ENCODE measurements at regions not wholly inside any gene's neighbourhood (a gene's known extent, or its start where the extent isn't known, plus 50 kb on each side); places are given as distances from the start of the nearest gene placed in this dataset.

- H3K4me1 ChIP-seq (ENCODE audit: control insufficient read depth, insufficient read depth, low read length), result peaks cover 4% of the 10 kb centered on the region
- no peak for DNase-seq (ENCODE audit: low read depth in 4 of 6, low spot score in 6 of 6)
- no peaks in the 10 kb centered on the region for H3K27me3 ChIP-seq (ENCODE audit: control insufficient read depth, insufficient read depth, low read length)
- no peak overlapping the region for H3K27ac ChIP-seq (ENCODE audit: low read depth, low read length)
- no peak overlapping the region for H3K4me3 ChIP-seq (ENCODE audit: low read depth, low read length)
- H3K9me3 ChIP-seq (ENCODE audit: control insufficient read depth, insufficient read depth, low read length), result no peaks in the 10 kb centered on the region
- WGBS (ENCODE audit: insufficient coverage), result 84% methylated on average over 4 of the region's 4 CpGs
- no peaks in the 10 kb centered on the region for H3K36me3 ChIP-seq (ENCODE audit: control insufficient read depth, insufficient read depth, low read length)
These were observed 65.5 kb upstream of the SIX2 start for GRCh38 chr2:45074713-45075112.

DNA sequence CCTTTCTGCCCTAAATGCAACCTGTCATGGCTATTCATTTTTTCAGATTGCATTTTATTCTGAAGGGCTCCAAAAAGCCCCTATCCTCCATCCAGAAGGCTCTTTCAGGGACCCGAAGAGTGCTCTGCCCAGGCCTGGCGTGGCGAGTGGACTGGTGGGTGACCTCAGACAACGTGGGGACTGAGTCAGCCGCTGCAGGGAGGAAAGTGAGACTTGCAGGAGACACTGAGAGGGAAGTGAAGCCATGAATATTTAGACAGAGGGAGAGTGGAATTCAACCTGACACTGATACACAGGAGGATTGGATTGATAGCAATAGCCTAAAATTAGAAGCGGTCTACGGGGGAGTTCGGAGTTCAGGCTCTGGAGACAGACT lies 63.6 kb upstream of the SIX2 start:
- Histone ChIP-seq H3K36me3 (ENCODE audit: control insufficient read depth, insufficient read depth, low read length) (no peaks in the 10 kb centered on the region), H3K27ac (ENCODE audit: low read depth, low read length) (no peak overlapping the region), H3K4me3 (ENCODE audit: low read depth, low read length) (no peak overlapping the region), H3K9me3 (ENCODE audit: control insufficient read depth, insufficient read depth, low read length) (no peaks in the 10 kb centered on the region), H3K27me3 (ENCODE audit: control insufficient read depth, insufficient read depth, low read length) (no peaks in the 10 kb centered on the region), H3K4me1 (ENCODE audit: control insufficient read depth, insufficient read depth, low read length) (peaks cover 4% of the 10 kb centered on the region)
- 94% methylated on average over 7 of the region's 8 CpGs for WGBS (ENCODE audit: insufficient coverage)
- no peak for DNase-seq (ENCODE audit: low read depth in 4 of 6, low spot score in 6 of 6)

GRCh38 chr2:45072064-45072861 lies 63.0 kb upstream of the SIX2 start:
- Histone ChIP-seq H3K4me1 (ENCODE audit: control insufficient read depth, insufficient read depth, low read length) (peaks cover 4% of the 10 kb centered on the region), H3K27me3 (ENCODE audit: control insufficient read depth, insufficient read depth, low read length) (no peaks in the 10 kb centered on the region), H3K27ac (ENCODE audit: low read depth, low read length) (no peak overlapping the region), H3K9me3 (ENCODE audit: control insufficient read depth, insufficient read depth, low read length) (no peaks in the 10 kb centered on the region), H3K4me3 (ENCODE audit: low read depth, low read length) (no peak overlapping the region), H3K36me3 (ENCODE audit: control insufficient read depth, insufficient read depth, low read length) (no peaks in the 10 kb centered on the region)
- DNase-seq (ENCODE audit: low read depth in 4 of 6, low spot score in 6 of 6), result no peak
- WGBS (ENCODE audit: insufficient coverage), result 94% methylated on average over 8 of the region's 9 CpGs

- Histone ChIP-seq H3K4me3 (ENCODE audit: low read depth, low read length) (no peak overlapping the region), H3K9me3 (ENCODE audit: control insufficient read depth, insufficient read depth, low read length) (no peaks in the 10 kb centered on the region), H3K36me3 (ENCODE audit: control insufficient read depth, insufficient read depth, low read length) (no peaks in the 10 kb centered on the region), H3K27ac (ENCODE audit: low read depth, low read length) (no peak overlapping the region), H3K27me3 (ENCODE audit: control insufficient read depth, insufficient read depth, low read length) (no peaks in the 10 kb centered on the region), H3K4me1 (ENCODE audit: control insufficient read depth, insufficient read depth, low read length) (peaks cover 4% of the 10 kb centered on the region)
- 6% methylated on average over 6 of the region's 9 CpGs for WGBS (ENCODE audit: insufficient coverage)
- peak in 2 of 6 donors; percentile 3 to 57 for DNase-seq (ENCODE audit: low read depth in 4 of 6, low spot score in 6 of 6)
These were observed 60.9 kb upstream of the SIX2 start for GRCh38 chr2:45070113-45070652.

DNA sequence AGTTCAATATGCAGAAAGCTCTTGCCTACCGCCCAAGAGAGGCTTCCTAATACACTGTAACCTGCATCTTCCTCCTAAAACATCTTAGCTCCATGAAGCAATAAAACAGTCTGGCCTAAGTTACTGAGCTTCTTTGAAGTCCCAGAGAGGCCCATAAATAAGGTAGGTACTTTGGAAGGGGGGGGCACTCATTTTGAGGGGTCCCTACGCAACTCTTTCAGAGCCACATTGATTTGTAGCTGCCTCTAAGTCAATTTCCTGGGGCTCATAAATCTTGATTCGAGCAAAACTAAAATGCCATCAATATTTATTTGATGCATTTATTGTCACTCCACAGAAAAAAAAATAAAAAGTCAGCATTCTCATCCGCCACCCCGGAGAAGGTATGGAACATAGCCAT lies 60.4 kb upstream of the SIX2 start:
- H3K27ac ChIP-seq (ENCODE audit: low read depth, low read length), result no peak overlapping the region
- H3K4me1 ChIP-seq (ENCODE audit: control insufficient read depth, insufficient read depth, low read length), result peaks cover 4% of the 10 kb centered on the region
- no peaks in the 10 kb centered on the region for H3K9me3 ChIP-seq (ENCODE audit: control insufficient read depth, insufficient read depth, low read length)
- H3K27me3 ChIP-seq (ENCODE audit: control insufficient read depth, insufficient read depth, low read length), result no peaks in the 10 kb centered on the region
- H3K36me3 ChIP-seq (ENCODE audit: control insufficient read depth, insufficient read depth, low read length), result no peaks in the 10 kb centered on the region
- no peak overlapping the region for H3K4me3 ChIP-seq (ENCODE audit: low read depth, low read length)
- DNase-seq (ENCODE audit: low read depth in 4 of 6, low spot score in 6 of 6), result peak in 1 of 6 donors; percentile 12
- 40% methylated on average over 1 of the region's 5 CpGs for WGBS (ENCODE audit: insufficient coverage)

GRCh38 chr2:45068571-45069140 lies 59.4 kb upstream of the SIX2 start:
- no peak overlapping the region for H3K27ac ChIP-seq (ENCODE audit: low read depth, low read length)
- no peak overlapping the region for H3K4me3 ChIP-seq (ENCODE audit: low read depth, low read length)
- no peaks in the 10 kb centered on the region for H3K36me3 ChIP-seq (ENCODE audit: control insufficient read depth, insufficient read depth, low read length)
- H3K4me1 ChIP-seq (ENCODE audit: control insufficient read depth, insufficient read depth, low read length), result peaks cover 4% of the 10 kb centered on the region
- no peaks in the 10 kb centered on the region for H3K9me3 ChIP-seq (ENCODE audit: control insufficient read depth, insufficient read depth, low read length)
- DNase-seq (ENCODE audit: low read depth in 4 of 6, low spot score in 6 of 6), result peak in 1 of 6 donors; percentile 14
- 89% methylated on average over 6 of the region's 9 CpGs for WGBS (ENCODE audit: insufficient coverage)
- no peaks in the 10 kb centered on the region for H3K27me3 ChIP-seq (ENCODE audit: control insufficient read depth, insufficient read depth, low read length)

DNA sequence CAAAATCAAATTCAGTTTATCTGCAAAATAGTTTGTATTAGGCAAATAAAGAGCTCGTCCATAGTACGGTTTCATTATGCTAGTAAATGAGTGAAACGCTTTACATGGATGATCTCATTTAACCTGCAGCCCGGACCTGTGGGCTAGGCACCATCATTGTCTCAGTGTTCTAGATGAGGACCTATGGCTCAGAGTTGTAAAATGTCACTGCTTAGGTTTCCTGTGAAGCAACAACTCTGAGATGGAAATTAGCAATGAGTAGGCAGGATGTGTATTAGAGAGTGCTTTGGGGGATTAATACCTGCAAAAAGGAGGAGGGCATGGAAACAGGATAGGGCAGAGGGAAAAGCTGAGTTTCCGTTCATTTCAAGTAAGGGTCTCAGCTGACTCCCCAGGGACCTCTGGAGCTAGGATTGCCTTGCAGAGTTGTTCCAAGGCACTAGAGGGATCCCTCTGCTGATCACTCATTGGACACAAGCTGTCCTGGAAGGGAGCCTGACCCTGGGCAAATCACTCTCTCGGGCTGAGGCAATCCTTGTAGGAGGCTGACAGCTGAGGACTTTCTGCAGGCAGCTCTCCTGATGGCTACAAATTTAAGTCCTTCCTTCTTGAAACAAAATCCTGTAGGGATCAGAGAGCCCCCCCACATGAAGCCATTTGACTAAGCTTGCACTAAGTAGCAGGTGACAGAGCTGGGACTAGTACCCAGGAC lies 58.8 kb upstream of the SIX2 start:
- Histone ChIP-seq H3K4me3 (ENCODE audit: low read depth, low read length) (no peak overlapping the region), H3K36me3 (ENCODE audit: control insufficient read depth, insufficient read depth, low read length) (no peaks in the 10 kb centered on the region), H3K4me1 (ENCODE audit: control insufficient read depth, insufficient read depth, low read length) (peaks cover 4% of the 10 kb centered on the region), H3K9me3 (ENCODE audit: control insufficient read depth, insufficient read depth, low read length) (no peaks in the 10 kb centered on the region), H3K27me3 (ENCODE audit: control insufficient read depth, insufficient read depth, low read length) (no peaks in the 10 kb centered on the region), H3K27ac (ENCODE audit: low read depth, low read length) (no peak overlapping the region)
- WGBS (ENCODE audit: insufficient coverage), result 80% methylated on average over 6 of the region's 6 CpGs
- DNase-seq (ENCODE audit: low read depth in 4 of 6, low spot score in 6 of 6), result peak in 2 of 6 donors; percentile 11 to 14
